T-helper 2 cell treated with Interferon-gamma antibody and Interleukin-4, amounts not matched to agents 5 μg/mL and 100 μg/mL, for 36 hours (primary cell): ENCODE measurements at regions not wholly inside any gene's neighbourhood (a gene's known extent, or its start where the extent isn't known, plus 50 kb on each side); places are given as distances from the start of the nearest gene placed in this dataset.

Experiments
- DNase-seq: peaks from one replicate; pipeline ENCODE4 v3.0.0; 2021; ENCODE audit warnings: low spot score
- H3K27ac Mint-ChIP-seq: one replicate; pipeline ENCODE4 v1.8.0; 2021; ENCODE audit warnings: mild to moderate bottlenecking, mixed read lengths
- H3K27me3 Mint-ChIP-seq: one replicate; pipeline ENCODE4 v1.8.0; 2021; ENCODE audit warnings: low read depth, mixed read lengths
- H3K36me3 Mint-ChIP-seq: one replicate; pipeline ENCODE4 v1.8.0; 2021; ENCODE audit warnings: low read depth, mixed read lengths
- H3K4me1 Mint-ChIP-seq: one replicate; pipeline ENCODE4 v1.8.0; 2021; ENCODE audit warnings: low read depth, mixed read lengths
- H3K4me3 Mint-ChIP-seq: one replicate; pipeline ENCODE4 v1.8.0; 2022; ENCODE audit warnings: mild to moderate bottlenecking, moderate library complexity, mixed read lengths
- H3K9me3 Mint-ChIP-seq: one replicate; pipeline ENCODE4 v1.8.0; 2021; ENCODE audit warnings: mixed read lengths

GRCh38 chr3:17810759-17811158 lies 68.3 kb upstream of the TBC1D5 start:
- DNase-seq = no peak
- H3K9me3 Mint-ChIP-seq = no peaks in the 10 kb centered on the region
- peaks cover 6% of the 10 kb centered on the region for H3K4me1 Mint-ChIP-seq
- H3K27ac Mint-ChIP-seq = no peak overlapping the region
- H3K27me3 Mint-ChIP-seq = peaks cover 26% of the 10 kb centered on the region
- H3K4me3 Mint-ChIP-seq = no peak overlapping the region
- no peaks in the 10 kb centered on the region for H3K36me3 Mint-ChIP-seq

GRCh38 chr3:17808994-17809393 lies 66.6 kb upstream of the TBC1D5 start:
- Mint-ChIP-seq H3K4me1 (peaks cover 6% of the 10 kb centered on the region), H3K4me3 (no peak overlapping the region), H3K36me3 (no peaks in the 10 kb centered on the region), H3K9me3 (no peaks in the 10 kb centered on the region), H3K27me3 (peaks cover 26% of the 10 kb centered on the region), H3K27ac (no peak overlapping the region)
- no peak for DNase-seq

GRCh38 chr3:17806876-17807275 lies 64.4 kb upstream of the TBC1D5 start:
- Mint-ChIP-seq H3K4me3 (no peak overlapping the region), H3K27ac (no peak overlapping the region), H3K36me3 (no peaks in the 10 kb centered on the region), H3K27me3 (peaks cover 26% of the 10 kb centered on the region), H3K4me1 (peaks cover 6% of the 10 kb centered on the region), H3K9me3 (no peaks in the 10 kb centered on the region)
- DNase-seq = no peak

GRCh38 chr3:17806201-17806600 lies 63.8 kb upstream of the TBC1D5 start:
- Mint-ChIP-seq H3K9me3 (no peaks in the 10 kb centered on the region), H3K27me3 (peaks cover 22% of the 10 kb centered on the region), H3K36me3 (no peaks in the 10 kb centered on the region), H3K27ac (no peak overlapping the region), H3K4me3 (no peak overlapping the region), H3K4me1 (peaks cover 6% of the 10 kb centered on the region)
- DNase-seq = no peak

- H3K27ac Mint-ChIP-seq = no peak overlapping the region
- no peaks in the 10 kb centered on the region for H3K9me3 Mint-ChIP-seq
- no peaks in the 10 kb centered on the region for H3K36me3 Mint-ChIP-seq
Observed at GRCh38 chr3:17805461-17805940, 63.1 kb upstream of the TBC1D5 start.

GRCh38 chr3:17802950-17803349 lies 60.5 kb upstream of the TBC1D5 start:
- no peaks in the 10 kb centered on the region for H3K36me3 Mint-ChIP-seq
- no peak for DNase-seq
- no peak overlapping the region for H3K4me3 Mint-ChIP-seq
- H3K4me1 Mint-ChIP-seq = peaks cover 6% of the 10 kb centered on the region
- H3K27me3 Mint-ChIP-seq = peaks cover 5% of the 10 kb centered on the region
- H3K9me3 Mint-ChIP-seq = no peaks in the 10 kb centered on the region
- no peak overlapping the region for H3K27ac Mint-ChIP-seq

More at GRCh38 chr3:17805461-17805940, 63.1 kb upstream of the TBC1D5 start:
- Mint-ChIP-seq H3K27me3 (peaks cover 18% of the 10 kb centered on the region), H3K4me1 (peaks cover 6% of the 10 kb centered on the region), H3K4me3 (no peak overlapping the region)
- DNase-seq = no peak

GRCh38 chr3:17801131-17801530 lies 58.7 kb upstream of the TBC1D5 start:
- Mint-ChIP-seq H3K36me3 (no peaks in the 10 kb centered on the region), H3K27ac (no peak overlapping the region), H3K4me3 (no peak overlapping the region), H3K9me3 (no peaks in the 10 kb centered on the region), H3K4me1 (no peaks in the 10 kb centered on the region), H3K27me3 (peaks cover 2% of the 10 kb centered on the region)
- DNase-seq = no peak

GRCh38 chr3:17800232-17800631 lies 57.8 kb upstream of the TBC1D5 start:
- Mint-ChIP-seq H3K9me3 (no peaks in the 10 kb centered on the region), H3K4me1 (no peaks in the 10 kb centered on the region), H3K27ac (no peak overlapping the region), H3K27me3 (peaks cover 2% of the 10 kb centered on the region), H3K4me3 (no peak overlapping the region), H3K36me3 (no peaks in the 10 kb centered on the region)
- DNase-seq = no peak

- no peak for DNase-seq
- no peak overlapping the region for H3K4me3 Mint-ChIP-seq
Observed at GRCh38 chr3:17799312-17799711, 56.9 kb upstream of the TBC1D5 start.

GRCh38 chr3:17798000-17798399 lies 55.6 kb upstream of the TBC1D5 start:
- Mint-ChIP-seq H3K9me3 (no peaks in the 10 kb centered on the region), H3K4me3 (no peak overlapping the region), H3K36me3 (no peaks in the 10 kb centered on the region), H3K27ac (no peak overlapping the region), H3K27me3 (peaks cover 2% of the 10 kb centered on the region), H3K4me1 (no peaks in the 10 kb centered on the region)
- DNase-seq = no peak

More at GRCh38 chr3:17799312-17799711, 56.9 kb upstream of the TBC1D5 start:
- H3K9me3 Mint-ChIP-seq = no peaks in the 10 kb centered on the region
- peaks cover 2% of the 10 kb centered on the region for H3K27me3 Mint-ChIP-seq
- no peaks in the 10 kb centered on the region for H3K36me3 Mint-ChIP-seq
- no peak overlapping the region for H3K27ac Mint-ChIP-seq
- no peaks in the 10 kb centered on the region for H3K4me1 Mint-ChIP-seq

- peaks cover 3% of the 10 kb centered on the region for H3K27me3 Mint-ChIP-seq
- peaks cover 7% of the 10 kb centered on the region for H3K36me3 Mint-ChIP-seq
- no peak for DNase-seq
- H3K9me3 Mint-ChIP-seq = peaks cover 8% of the 10 kb centered on the region
- no peak overlapping the region for H3K4me3 Mint-ChIP-seq
- H3K4me1 Mint-ChIP-seq = no peaks in the 10 kb centered on the region
- H3K27ac Mint-ChIP-seq = no peak overlapping the region
Observed at GRCh38 chr3:17795711-17796110, 53.3 kb upstream of the TBC1D5 start.

- Mint-ChIP-seq H3K27me3 (peaks cover 3% of the 10 kb centered on the region), H3K4me1 (no peaks in the 10 kb centered on the region), H3K36me3 (peaks cover 7% of the 10 kb centered on the region), H3K4me3 (no peak overlapping the region), H3K9me3 (peaks cover 9% of the 10 kb centered on the region), H3K27ac (no peak overlapping the region)
- no peak for DNase-seq
Observed at GRCh38 chr3:17795280-17795679, 52.8 kb upstream of the TBC1D5 start.

- no peaks in the 10 kb centered on the region for H3K4me1 Mint-ChIP-seq
- peaks cover 11% of the 10 kb centered on the region for H3K9me3 Mint-ChIP-seq
- H3K36me3 Mint-ChIP-seq = peaks cover 7% of the 10 kb centered on the region
- H3K4me3 Mint-ChIP-seq = no peak overlapping the region
- H3K27me3 Mint-ChIP-seq = peaks cover 6% of the 10 kb centered on the region
- no peak for DNase-seq
- H3K27ac Mint-ChIP-seq = no peak overlapping the region
Observed at GRCh38 chr3:17793542-17794195, 51.2 kb upstream of the TBC1D5 start.
